ENCODE measurements at regions not wholly inside any gene's neighbourhood (a gene's known extent, or its start where the extent isn't known, plus 50 kb on each side); places are given as distances from the start of the nearest gene placed in this dataset.

DNA sequence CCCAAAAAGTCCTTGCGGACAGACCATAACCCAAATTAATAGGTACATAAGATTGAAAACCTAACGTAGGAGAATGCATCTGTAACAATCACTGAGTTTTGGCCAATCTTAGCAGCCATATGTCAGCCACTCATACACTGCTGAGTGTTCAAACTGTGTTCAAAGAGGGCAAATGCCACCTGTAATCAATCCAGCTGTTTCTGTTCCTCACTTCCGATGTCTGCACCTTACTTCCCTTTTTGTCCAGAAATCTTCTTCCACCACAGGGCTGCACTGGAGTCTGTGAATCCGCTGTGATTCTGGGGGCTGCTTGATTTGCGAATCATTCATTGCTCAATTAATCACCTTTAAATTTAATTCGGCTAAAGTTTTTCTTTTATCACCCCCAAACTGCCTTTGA is 263.9 kb downstream of the ICE1 start:
- TF ChIP-seq EZH2phosphoT487 (IDR thresholded peaks at IDR 0.05; ENCODE audit: low read length), result no peak
- TF ChIP-seq, protein P1, sequence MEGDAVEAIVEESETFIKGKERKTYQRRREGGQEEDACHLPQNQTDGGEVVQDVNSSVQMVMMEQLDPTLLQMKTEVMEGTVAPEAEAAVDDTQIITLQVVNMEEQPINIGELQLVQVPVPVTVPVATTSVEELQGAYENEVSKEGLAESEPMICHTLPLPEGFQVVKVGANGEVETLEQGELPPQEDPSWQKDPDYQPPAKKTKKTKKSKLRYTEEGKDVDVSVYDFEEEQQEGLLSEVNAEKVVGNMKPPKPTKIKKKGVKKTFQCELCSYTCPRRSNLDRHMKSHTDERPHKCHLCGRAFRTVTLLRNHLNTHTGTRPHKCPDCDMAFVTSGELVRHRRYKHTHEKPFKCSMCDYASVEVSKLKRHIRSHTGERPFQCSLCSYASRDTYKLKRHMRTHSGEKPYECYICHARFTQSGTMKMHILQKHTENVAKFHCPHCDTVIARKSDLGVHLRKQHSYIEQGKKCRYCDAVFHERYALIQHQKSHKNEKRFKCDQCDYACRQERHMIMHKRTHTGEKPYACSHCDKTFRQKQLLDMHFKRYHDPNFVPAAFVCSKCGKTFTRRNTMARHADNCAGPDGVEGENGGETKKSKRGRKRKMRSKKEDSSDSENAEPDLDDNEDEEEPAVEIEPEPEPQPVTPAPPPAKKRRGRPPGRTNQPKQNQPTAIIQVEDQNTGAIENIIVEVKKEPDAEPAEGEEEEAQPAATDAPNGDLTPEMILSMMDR (IDR thresholded peaks at IDR 0.05; ENCODE audit: low read length), result no peak

All from MM.1S (cell line).